HG02610 (cell line): ENCODE measurements at regions not wholly inside any gene's neighbourhood (a gene's known extent, or its start where the extent isn't known, plus 50 kb on each side); places are given as distances from the start of the nearest gene placed in this dataset.
"Not testable (repeated sequence)": the region's sequence is repeated elsewhere in the genome, so short reads cannot be mapped to it uniquely, and the experiment has no call there.

Experiments used
- ATAC-seq: cut with Tn5 transposase; IDR thresholded peaks from one replicate; pipeline ENCODE4 v1.9.1; 2021; ENCODE audit warnings: mild to moderate bottlenecking, moderate library complexity; ENCODE audit not compliant: unreplicated experiment

DNA sequence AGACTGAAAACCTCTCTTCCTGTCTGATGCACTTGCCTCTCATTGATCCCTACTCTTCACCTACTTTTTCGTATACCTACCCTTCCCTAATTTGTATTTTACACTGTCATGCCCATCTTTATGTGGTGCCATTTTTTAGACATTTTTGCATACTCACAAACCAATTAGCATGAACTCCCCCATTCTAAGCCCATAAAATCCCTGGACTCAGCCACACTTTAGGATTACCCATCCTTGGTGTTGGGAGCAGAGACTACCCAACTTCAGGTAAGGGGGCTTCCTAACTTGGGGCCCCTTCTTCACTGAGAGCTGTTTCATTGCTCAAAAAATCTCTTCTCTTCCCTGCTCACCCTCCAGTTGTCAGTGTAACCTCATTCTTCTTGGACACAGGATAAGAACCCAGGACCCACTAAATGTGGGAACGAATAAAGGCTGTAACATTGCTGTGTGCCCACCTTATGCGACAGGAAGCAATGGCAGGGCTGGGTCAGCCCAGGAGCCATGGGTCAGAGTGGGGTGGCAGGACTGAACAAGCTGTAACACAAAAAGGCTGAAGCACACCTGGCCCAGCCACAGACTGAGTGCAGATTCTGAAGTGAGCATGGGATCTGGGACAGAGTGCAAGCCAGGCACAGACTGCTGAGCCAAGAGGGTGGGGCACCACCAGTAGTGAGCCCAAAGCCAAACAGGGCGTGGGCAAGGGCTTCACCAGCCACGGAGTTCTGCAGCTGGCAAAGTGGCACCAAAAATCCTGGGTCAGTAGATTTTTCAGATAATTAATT is 789.1 kb upstream of the HS3ST5 start:
- no peak for ATAC-seq

DNA sequence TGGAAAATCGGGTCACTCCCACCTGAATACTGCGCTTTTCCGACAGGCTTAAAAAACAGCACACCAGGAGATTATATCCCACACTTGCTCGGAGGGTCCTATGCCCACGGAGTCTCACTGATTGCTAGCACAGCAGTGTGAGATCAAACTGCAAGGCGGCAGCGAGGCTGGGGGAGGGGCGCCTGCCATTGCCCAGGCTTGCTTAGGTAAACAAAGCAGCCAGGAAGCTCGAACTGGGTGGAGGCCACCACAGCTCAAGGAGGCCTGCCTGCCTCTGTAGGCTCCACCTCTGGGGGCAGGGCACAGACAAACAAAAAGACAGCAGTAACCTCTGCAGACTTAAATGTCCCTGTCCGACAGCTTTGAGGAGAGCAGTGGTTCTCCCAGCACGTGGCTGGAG is 778.7 kb upstream of the HS3ST5 start:
- ATAC-seq, result not testable (repeated sequence)

DNA sequence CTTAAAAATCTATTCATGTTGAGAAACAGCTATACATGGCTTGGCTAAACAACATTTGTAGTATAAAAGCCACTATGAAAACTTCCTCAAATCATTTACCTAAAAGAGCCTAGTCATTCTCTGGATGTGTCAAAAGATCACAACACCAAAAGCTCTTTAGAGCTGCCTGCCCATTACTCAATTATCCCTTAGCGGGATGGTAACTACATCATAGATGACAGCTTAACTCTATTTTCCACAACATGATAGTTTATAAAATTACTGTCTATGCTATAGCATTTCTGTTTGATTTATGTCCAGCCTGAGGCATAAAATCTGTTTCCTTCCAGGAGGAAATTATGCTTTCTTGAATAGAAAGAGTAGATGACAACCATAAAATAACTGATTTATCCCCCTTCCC is 777.6 kb upstream of the HS3ST5 start:
- no peak for ATAC-seq

DNA sequence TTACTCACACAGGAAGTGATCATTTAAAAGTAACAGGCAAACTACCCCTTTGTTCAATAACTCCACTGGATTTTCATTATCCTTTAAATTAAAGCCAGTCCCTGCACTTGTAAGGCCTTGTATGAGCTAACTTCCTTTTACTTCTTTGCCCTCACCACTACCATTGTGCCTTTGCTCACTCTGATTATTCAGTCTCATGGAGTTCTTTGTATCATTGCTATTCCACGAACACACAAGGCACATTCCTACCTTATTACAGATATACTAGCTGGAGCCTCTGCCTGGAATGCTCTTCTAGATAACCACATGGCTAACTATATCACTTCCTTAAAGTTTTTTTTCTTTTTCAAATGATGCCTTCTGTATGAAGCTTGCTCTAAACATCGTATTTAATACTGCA is 748.6 kb upstream of the HS3ST5 start:
- ATAC-seq, result no peak

DNA sequence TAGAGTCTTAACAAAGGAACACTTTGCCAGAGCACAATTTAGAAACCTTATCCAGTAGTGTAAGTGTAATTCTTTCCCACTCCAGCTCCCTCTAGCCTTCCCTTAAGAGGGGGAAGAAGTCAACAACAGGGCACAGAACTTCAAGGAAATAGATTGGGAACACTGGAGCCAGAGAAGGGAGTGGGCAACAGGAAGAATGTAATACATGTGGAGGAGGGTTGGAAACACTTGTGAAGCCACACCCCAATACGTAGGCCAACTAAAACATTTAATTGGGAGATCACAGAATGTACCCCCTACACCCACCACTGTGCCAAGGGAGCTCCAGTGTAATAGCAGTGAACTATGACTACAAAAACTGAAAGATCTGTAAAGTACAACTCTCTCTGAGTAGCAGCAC is 735.7 kb upstream of the HS3ST5 start:
- no peak for ATAC-seq

DNA sequence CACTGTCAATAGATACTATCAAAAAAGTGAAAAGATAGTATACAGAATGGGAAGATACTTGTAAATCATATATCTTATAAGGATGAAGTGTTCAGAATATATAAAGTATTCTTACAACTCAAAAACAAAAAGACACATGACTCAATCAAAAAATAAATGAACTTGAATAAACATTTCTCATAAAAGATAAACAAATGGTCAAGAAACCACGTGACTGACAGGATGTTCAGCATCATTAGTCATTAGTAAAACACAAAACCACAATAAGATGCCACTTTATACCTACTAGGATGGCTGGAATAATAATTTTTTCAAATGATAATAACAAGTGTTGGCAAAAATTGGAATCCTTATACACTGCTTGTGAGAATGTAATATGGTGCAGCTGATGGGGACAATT is 729.1 kb upstream of the HS3ST5 start:
- ATAC-seq, result no peak

DNA sequence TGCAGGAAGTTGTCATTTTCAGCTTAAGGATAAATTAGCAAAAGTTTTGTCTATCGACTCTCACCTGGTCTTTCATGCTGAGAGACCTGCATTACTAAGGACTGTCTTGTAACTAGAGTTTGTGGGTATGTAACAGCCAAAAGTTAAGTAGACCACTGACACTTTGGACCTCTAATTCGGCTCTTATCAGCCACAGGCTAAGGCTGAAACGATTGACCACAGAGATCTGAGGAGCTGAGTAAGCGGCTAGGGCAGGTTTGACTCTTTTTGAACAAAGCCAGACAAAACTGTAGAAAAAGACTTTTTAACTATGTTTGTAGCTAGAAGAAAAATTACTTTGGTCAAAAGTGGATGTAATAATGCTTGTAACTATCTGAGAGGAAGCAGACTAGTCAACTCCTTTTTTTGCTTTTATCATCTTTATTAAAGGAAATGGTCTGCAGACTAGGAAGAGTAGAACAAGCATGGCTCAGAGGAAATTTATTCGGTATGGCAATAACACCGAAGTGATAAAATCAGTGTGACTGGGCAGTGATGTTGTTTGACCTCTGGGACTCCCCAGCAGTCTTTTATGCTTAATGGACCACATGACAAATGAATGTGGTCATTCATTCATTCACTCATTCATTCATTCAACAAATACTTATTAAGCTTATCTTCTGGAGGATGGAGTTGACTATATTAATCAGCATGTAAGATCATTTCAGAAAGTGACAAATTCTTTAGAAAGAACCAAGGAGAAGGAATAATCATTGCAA is 725.0 kb upstream of the HS3ST5 start:
- peak; percentile 60 for ATAC-seq

DNA sequence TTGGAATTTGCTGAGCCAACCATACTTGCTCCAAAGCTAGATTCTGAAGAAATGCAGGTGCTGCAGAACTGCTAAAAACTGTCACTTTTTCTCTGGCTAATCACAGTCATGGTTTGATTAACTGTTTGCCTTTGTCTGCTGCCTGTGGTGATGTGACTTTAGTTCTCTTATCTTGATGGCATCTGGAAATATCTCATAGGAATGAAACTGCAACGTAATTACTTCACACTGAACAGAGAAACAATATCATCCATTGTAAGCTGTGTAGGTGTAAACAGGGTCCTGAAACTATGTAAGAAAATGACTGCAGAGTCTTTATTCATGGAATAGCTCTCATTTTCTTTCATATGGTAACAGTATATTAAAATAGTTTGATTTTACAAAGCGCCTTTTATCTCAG is 721.9 kb upstream of the HS3ST5 start:
- no peak for ATAC-seq

DNA sequence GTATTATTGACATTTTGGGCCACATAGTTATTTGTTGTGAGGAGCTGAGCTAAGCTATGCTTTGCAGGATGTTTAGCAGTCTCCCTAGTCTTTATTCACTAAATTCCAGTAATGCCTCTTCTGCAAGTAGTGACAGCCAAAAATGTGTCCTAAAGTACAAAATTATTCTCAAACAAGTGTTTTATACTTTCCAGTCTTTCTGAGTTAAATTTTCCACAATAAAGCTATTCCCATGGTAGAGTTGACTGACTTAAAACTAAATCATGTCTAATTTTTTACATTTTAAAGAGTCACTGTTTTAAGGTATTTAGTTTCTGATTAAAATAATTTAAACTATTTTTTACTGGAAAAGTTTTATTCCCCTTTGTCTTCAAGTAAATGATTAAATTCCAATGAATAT is 717.8 kb upstream of the HS3ST5 start:
- no peak for ATAC-seq

DNA sequence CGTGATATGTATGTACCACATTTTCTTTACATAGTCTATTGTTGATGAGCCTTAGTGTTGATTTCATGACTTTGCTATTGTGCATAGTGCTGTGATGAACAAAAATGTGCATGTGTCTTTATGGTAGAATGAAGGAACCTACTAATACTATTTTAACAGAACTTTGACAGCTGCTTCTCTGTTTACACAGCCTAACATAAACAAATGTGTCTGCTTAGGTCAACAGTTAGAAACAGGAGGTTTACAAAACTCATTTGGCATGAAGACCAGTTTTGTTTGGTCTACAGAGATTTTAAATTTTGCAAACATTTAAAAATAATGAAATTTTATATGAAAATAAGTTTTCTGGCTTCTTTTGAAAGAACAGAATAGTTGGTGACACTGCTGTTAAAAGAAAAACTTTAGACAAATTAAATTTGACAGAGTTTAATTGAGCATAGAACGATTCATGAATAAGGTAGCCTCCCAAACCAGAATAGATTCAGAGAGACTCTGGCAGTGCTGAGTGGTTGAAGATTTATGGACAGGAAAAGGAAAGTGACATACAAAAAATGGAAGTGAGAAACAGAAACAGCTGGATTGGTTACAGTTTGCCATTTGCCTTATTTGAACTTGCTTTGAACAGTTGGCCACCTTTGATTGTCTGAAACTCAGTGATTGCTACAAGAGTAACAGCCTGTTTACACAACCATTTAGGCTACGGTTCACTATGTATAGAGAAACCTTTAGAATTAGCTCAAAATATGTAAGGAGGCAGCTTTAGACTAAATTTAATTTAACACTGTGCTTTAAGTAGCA is 715.8 kb upstream of the HS3ST5 start:
- ATAC-seq, result no peak

DNA sequence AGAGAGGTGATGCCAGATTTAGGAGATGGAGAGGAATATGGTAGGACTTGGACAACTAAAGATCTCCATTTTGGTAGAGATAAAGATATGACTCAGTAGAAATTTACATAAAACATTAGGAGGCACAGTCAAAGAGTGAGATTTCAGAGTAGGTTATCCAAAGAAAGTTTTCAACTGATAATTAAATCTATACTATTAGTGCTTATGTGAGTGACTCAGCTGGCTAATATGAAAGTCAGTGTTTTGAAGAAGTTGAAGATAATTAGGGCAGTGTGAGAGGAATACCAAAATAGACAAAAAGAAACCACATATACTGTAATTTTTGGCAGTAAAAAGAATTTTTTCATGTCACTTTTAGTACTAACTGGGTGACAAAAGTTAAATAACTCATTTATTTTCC is 712.8 kb upstream of the HS3ST5 start:
- no peak for ATAC-seq

DNA sequence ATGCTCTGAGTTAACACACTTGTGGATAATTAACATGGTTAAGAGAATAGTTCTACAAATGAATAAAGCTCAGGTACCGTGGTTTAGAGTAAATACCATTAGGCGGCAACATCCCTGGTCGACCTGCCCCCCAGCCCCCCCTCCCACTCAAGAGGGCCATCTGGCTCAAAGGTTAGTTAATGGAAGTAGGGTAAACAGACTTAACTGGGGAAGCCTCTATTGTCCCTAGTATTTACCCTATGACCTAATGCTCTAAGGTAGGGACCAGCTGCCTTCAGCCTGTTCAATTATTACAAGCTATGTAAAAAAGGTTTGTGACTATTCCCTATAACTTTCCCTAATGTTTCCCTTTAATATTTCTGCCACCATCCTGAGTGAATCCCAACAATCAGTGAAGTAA is 711.4 kb upstream of the HS3ST5 start:
- not testable (repeated sequence) for ATAC-seq

DNA sequence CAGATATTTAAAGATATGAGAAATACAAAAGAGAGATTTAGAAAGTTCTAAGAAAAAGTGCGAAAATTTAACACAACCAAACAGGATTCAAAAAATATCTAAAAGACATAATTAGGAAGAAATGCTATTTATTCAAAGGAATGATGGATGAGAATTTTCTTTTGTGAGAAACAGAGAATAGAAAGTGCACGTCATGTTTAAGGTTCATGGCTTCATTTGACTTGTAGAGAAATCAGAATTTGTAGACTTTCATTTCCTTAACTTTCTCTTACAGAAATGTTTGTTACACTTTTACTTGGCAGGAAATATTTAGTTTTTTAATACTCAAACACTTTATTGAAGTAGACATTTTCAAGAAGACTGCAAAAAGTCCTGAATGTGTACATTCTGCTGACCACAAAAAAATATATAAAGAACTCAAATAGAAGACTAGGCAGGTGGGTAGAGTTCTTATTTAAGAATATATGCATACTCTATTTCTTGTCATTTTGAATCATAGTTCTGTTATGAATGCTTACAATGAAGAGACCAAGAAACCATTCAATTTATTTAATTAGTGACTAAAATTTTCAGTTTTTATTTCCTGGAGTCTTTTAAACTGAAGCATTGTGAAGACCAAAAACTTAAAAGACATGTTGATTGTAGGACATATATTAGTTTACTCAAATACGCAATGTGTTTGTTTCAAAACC is 710.5 kb upstream of the HS3ST5 start:
- no peak for ATAC-seq

DNA sequence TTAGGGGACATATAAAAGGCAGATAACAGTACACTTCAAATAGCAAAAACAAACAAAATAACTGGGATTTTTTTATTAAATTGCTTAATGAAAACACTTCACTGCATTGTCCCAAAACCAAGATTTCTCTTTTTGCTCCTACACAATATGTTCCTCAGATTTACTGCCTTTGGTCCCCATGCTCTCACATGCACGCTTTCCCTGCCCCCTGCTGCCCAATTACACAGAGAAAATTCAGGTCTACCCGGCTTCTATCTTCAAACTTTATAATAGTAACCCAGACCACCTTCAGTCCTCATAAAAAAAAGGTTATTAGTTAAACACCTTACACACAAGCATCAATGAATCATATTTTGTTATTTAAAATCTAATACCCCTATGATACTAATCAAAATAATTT is 673.8 kb upstream of the HS3ST5 start:
- no peak for ATAC-seq

DNA sequence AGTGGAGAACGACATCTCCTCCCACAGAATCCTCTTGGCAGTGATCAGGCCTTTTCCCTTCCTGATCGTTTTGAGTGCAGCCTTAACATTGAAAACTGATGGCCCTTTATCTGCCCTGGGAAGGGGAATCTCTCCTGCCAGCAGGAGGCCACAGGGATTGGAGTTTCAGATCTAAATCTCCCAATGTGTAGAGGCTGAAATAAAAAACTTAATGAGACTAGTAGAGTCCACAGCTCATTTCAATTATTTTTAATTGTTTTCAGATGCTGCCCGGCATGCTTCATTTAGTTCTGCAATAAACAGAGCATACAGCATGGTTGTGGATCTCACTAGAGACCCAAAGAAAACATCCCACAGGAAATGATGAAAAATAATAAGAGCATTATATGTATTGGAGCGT is 662.2 kb upstream of the HS3ST5 start:
- no peak for ATAC-seq

DNA sequence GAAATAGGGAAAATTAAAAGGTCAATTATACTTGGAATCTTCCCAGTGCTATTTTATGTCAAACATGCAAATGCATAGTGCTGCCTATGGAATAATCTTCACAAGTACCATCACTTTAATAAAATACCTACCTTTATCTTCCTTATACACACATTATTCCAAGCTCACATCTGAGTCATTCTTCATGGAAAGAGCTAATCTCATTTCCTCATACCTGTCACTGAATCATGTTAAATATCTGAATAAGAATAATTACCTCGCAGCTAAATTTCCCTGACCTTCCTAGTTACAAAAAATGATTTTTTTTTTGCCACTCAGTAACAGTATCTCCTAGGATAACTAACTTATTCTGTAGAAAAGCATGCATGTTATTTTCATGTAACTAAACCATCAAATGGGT is 661.4 kb upstream of the HS3ST5 start:
- ATAC-seq, result no peak

DNA sequence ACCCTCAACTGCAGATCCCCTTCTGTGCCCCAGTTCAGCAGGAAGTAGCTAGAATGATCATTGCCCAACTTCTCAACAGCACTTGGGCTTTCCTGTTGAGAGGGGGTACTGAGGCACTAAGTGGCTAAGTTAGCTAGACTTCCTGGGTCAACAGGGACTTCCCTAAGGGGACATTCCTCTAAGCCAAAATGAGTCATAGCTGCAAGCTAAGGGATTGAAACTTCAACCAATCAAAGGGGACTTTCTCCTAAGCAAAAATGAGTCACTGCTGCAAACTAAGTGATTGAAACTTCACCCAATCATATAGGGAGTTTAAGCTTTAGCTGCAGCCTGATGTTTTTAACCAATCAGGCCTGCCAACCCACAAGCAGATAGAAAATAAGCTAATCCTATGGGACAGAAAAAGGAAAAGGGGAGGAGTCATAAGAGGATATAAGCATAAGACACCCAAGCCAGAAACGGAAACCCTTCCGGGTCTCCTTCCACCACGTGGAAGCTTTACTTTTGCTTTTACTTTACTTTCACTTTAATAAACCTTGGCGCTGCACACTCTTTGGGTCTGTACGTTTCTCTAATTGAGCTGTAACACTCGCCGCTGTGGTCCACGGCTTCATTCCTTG is 659.0 kb upstream of the HS3ST5 start:
- ATAC-seq, result no peak

DNA sequence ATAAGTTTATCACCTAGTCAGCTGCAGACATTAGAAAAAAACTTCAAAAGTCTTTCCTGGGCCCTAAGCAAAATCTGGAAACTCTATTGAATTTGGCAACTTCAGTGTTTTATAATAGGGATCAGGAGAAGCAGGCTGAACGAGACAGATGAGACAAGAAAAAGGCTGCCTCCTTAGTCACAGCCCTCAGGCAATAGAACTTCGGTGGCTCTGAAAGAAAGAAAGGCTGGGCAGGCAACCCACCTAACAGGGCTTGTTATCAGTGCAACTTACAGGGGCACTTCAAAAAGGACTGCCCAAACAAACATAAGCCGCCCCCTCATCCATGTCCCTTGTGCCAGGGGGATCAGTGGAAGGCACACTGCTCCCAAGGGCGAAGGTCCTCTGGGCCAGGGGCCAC is 657.9 kb upstream of the HS3ST5 start:
- ATAC-seq, result no peak

DNA sequence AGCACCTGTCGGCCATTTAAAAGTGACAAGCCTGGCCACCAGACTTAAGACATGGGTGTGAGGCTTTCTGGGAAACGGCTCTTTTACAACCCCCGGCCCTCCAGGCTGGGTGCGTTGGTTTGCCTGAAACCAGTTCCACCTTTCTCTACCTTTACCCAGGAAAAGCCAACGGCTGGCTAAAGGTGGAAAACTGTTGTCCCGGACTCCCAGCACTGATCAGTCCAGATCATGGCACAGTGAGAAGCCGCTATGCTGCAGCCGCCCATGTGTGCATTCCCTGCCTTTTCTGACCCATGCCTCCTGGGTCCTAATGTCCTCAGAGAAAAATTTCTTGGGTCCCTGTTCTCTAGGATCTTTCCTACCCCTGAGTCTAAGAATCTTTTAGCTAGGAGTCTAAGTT is 655.7 kb upstream of the HS3ST5 start:
- ATAC-seq, result no peak

DNA sequence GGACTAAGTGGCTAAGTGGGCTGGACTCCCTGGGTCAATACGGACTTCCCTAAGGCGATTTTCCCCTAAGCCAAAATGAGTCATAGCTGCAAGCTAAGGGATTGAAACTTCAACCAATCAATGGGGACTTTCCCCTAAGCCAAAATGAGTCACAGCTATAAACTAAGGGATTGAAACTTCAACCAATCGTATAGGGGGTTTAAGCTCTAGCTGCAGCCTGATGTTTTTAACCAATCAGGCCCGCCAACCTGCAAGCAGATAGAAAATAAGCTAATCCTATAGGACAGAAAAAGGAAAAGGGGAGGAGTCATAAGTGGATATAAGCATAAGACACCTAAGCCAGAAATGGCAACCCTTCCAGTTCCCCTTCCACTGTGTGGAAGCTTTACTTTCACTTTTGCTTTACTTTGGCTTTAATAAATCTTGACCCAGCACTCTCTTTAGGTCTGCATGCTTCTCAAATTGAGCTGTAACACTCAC is 655.0 kb upstream of the HS3ST5 start:
- ATAC-seq, result peak; percentile 65

DNA sequence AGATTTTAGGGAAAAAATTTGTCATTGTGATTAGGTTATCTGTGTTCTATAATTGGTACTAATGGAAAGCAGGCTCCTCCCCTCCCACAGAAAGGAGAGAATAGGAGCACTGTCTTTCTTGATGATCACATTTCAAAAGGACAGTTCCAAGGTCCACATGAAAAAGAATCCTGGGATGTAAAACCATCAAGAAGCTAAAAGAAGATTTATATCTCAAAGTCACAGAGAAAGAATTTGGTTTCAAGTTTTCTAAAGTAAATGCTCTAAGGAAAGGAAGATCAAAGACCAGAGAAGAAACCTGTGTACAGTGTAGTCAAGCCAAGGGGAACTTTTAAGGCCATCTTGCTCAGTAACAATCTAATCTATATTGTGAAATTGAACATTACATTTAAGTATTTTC is 652.7 kb upstream of the HS3ST5 start:
- no peak for ATAC-seq
